ENCODE measurements at regions not wholly inside any gene's neighbourhood (a gene's known extent, or its start where the extent isn't known, plus 50 kb on each side); places are given as distances from the start of the nearest gene placed in this dataset.

DNA sequence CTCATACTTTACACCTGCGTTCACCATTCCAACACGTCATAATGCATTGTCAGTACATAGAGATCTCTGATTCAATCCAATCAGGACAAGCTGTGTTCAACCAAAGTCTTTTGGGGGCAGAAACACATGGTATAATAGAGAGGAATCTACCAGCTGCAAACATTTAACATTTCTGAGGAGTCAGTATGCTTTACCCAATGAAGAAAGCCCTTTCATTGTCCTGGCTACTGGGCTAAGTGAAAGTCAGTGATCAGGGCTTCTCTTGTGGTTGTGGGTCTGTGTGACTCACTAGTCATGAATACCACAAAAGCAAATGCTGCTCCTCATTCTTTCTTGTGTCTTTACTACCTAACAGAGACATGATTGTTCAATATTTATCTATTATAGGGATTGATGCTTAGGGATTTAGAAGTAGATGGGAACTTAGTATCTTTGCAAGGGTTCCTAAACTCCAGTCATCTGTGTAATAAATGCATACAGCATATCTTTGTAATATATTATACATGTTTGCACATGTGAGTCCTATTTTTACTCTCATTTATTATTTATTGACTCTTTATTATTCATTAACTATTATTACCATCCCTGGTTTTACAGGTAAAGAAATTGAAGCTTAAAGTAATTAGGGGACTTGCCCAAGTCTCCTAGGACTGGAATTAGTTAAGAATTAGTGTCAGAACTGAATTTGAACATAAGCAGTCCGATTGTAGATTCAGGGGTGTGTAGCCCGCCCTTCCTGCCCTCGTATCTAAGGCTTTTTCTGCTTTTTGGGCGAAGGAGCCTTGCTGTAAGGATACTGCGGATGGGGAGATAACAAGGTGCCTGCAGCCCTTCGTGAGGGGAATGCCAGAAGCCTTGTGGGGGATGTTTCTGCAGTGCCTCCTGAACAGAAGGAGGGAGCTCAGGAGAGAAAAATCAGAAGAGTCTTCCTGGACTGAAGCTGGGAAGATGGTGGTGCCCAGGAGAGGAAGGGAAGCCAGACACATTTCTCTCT is 353.1 kb upstream of the BOD1L1 start:
- no peak for DNase-seq
- H3K9me3 ChIP-seq, result no peaks in the 10 kb centered on the region
- no peaks in the 10 kb centered on the region for H3K27me3 ChIP-seq
- H3K4me3 ChIP-seq, result no peak overlapping the region
- no peaks in the 10 kb centered on the region for H3K36me3 ChIP-seq

DNA sequence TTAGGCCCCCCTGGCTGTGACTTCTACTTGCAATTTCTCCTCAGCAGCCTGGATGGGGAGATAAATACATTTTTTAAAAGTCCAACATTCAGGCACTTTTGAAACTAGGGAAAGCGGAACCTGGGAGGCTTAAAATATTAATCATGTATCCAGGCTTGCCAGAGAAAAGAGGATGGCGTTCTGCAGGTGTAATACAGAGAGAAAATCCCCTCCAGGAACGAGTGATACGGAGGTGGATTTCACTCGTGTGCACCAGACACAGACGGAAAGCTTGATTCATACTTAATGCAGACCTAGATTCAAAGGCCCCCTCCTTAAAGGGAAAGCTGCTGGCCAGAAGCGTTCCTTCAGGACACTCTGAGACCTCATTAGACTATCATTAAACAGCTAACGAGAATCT is 354.0 kb upstream of the BOD1L1 start:
- H3K9me3 ChIP-seq, result no peaks in the 10 kb centered on the region
- DNase-seq, result no peak
- no peaks in the 10 kb centered on the region for H3K36me3 ChIP-seq
- H3K27me3 ChIP-seq, result no peaks in the 10 kb centered on the region
- no peak overlapping the region for H3K4me3 ChIP-seq

- DNase-seq, result no peak
- H3K9me3 ChIP-seq, result no peaks in the 10 kb centered on the region
Measured at GRCh38 chr4:13982010-13982409, 354.5 kb upstream of the BOD1L1 start.

GRCh38 chr4:13983189-13983790 is 355.8 kb upstream of the BOD1L1 start:
- Histone ChIP-seq H3K9me3 (no peaks in the 10 kb centered on the region), H3K27me3 (no peaks in the 10 kb centered on the region), H3K36me3 (no peaks in the 10 kb centered on the region), H3K4me3 (no peak overlapping the region)
- DNase-seq, result no peak

More at GRCh38 chr4:13982010-13982409, 354.5 kb upstream of the BOD1L1 start:
- Histone ChIP-seq H3K36me3 (no peaks in the 10 kb centered on the region), H3K27me3 (no peaks in the 10 kb centered on the region), H3K4me3 (no peak overlapping the region)

GRCh38 chr4:13984991-13985800 is 357.7 kb upstream of the BOD1L1 start:
- H3K9me3 ChIP-seq, result no peaks in the 10 kb centered on the region
- DNase-seq, result peak; percentile 56
- H3K36me3 ChIP-seq, result no peaks in the 10 kb centered on the region
- no peaks in the 10 kb centered on the region for H3K27me3 ChIP-seq
- H3K4me3 ChIP-seq, result no peak overlapping the region

DNA sequence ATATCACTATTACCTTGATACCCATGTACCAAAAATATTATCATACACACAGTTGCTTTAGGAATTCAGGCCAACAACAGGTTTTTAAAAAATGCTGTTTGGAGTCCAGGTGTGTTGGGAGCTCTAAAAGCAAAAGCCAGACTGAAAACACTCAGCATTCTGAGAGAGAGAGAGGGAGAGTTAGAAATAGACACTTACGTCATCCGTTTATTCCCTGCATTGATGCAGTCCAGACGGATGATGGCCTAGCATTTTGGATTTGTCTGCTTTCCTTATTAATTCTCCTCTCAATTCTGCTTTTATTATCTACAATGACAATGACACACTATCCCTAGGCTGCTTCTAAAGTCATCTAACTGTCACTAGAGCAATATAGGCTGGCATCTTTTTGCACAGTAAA is 358.3 kb upstream of the BOD1L1 start:
- Histone ChIP-seq H3K27me3 (no peaks in the 10 kb centered on the region), H3K4me3 (no peak overlapping the region), H3K36me3 (no peaks in the 10 kb centered on the region), H3K9me3 (no peaks in the 10 kb centered on the region)
- no peak for DNase-seq

DNA sequence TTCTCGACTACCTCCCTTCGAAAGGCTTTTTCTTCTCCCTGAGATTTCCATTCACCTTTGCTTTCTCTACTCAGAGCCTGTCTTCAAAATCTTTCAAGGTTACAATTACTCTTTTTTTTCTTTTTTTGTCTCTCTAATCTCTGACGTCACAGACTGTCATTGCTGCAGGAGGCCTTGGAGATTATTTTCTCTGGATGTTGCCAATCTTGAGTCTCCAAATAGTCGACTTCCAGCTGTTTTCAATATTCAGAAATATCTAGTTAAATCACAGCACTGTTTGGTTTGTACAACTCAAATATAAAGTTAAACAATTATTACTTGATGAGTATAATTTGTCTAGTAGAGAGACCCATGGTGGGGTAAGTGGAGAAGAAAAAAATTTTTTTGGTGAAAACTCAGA is 359.0 kb upstream of the BOD1L1 start:
- Histone ChIP-seq H3K4me3 (no peak overlapping the region), H3K36me3 (no peaks in the 10 kb centered on the region), H3K27me3 (no peaks in the 10 kb centered on the region), H3K9me3 (no peaks in the 10 kb centered on the region)
- no peak for DNase-seq

GRCh38 chr4:13988353-13989305 is 361.1 kb upstream of the BOD1L1 start:
- peak; percentile 90 for DNase-seq
- H3K27me3 ChIP-seq, result no peaks in the 10 kb centered on the region
- no peaks in the 10 kb centered on the region for H3K36me3 ChIP-seq
- H3K4me3 ChIP-seq, result no peak overlapping the region
- no peaks in the 10 kb centered on the region for H3K9me3 ChIP-seq

- Histone ChIP-seq H3K4me3 (no peak overlapping the region), H3K27me3 (no peaks in the 10 kb centered on the region), H3K9me3 (no peaks in the 10 kb centered on the region), H3K36me3 (no peaks in the 10 kb centered on the region)
- DNase-seq, result peak; percentile 71
Measured at GRCh38 chr4:13989501-13989900, 362.0 kb upstream of the BOD1L1 start.

GRCh38 chr4:13990596-13991589 is 363.4 kb upstream of the BOD1L1 start:
- no peak for DNase-seq
- no peak overlapping the region for H3K4me3 ChIP-seq
- H3K9me3 ChIP-seq, result no peaks in the 10 kb centered on the region
- no peaks in the 10 kb centered on the region for H3K27me3 ChIP-seq
- H3K36me3 ChIP-seq, result no peaks in the 10 kb centered on the region

DNA sequence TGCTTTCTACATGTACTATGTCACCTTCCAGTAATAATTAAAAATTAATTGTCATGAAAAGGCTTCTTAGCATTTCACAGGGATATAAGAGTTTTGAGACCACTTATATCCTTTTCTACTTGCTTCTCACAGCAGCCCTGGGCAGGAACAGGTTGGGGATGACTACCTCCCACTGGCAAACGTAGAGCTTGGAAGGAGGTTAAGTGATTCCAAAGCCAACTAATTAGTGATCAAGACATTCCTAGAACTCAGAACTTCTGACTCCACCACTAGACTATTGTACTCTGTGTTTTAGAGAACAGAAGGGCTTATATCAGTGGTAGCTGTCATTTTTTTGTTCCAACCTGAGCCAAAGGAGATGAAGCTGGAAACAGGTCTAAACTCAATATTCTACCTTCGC is 364.5 kb upstream of the BOD1L1 start:
- Histone ChIP-seq H3K4me3 (no peak overlapping the region), H3K36me3 (no peaks in the 10 kb centered on the region), H3K27me3 (no peaks in the 10 kb centered on the region), H3K9me3 (no peaks in the 10 kb centered on the region)
- no peak for DNase-seq

GRCh38 chr4:13992975-13993520 is 365.5 kb upstream of the BOD1L1 start:
- H3K9me3 ChIP-seq, result no peaks in the 10 kb centered on the region; the same call in 1 of the 2 replicates

GRCh38 chr4:13994016-13994415 is 366.5 kb upstream of the BOD1L1 start:
- Histone ChIP-seq H3K9me3 (no peaks in the 10 kb centered on the region; the same call in 1 of the 2 replicates), H3K4me3 (no peak overlapping the region), H3K27me3 (no peaks in the 10 kb centered on the region), H3K36me3 (no peaks in the 10 kb centered on the region)
- DNase-seq, result no peak

More at GRCh38 chr4:13992975-13993520, 365.5 kb upstream of the BOD1L1 start:
- Histone ChIP-seq H3K27me3 (no peaks in the 10 kb centered on the region), H3K36me3 (no peaks in the 10 kb centered on the region), H3K4me3 (no peak overlapping the region)
- DNase-seq, result no peak

DNA sequence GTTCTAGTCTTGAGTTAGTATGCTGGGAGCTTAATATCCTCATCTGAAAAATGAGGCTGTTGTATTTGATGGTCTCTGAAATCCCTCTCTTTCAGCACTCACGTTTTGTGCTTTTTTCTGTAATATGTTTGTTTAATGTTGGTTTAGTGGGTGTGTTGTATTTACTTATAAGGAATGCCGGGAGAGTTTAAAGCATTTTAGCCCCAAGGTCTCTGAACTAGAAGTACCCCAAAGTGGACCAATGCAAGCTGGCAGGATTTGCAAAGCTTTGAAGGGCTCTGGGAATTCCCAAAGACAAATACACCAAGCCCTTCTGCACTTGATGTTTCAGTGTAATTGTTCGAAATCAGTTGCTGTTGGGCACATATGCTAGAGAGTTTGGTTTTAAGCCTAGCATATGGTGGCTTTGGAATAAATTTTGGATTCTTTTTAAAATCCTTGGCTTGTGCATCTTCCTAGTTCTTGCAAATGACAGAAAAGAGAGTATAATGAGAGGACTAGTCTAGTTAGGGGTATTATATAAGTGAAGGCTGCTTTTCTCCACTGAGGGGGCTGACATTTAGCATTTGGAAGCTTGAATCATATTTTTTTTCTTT is 371.4 kb upstream of the BOD1L1 start:
- Histone ChIP-seq H3K27me3 (no peaks in the 10 kb centered on the region), H3K4me3 (no peak overlapping the region), H3K9me3 (no peaks in the 10 kb centered on the region; the same call in 1 of the 2 replicates), H3K36me3 (no peaks in the 10 kb centered on the region)
- no peak for DNase-seq
